GM21390 (cell line): ENCODE measurements at regions not wholly inside any gene's neighbourhood (a gene's known extent, or its start where the extent isn't known, plus 50 kb on each side); places are given as distances from the start of the nearest gene placed in this dataset.

ENCODE experiments used
- ATAC-seq: cut with Tn5 transposase; IDR thresholded peaks from one replicate; pipeline ENCODE4 v1.9.1; 2021; ENCODE audit not compliant: unreplicated experiment

GRCh38 chr22:49051491-49052022 lies 776.1 kb downstream of the BRD1 start:
- no peak for ATAC-seq

DNA sequence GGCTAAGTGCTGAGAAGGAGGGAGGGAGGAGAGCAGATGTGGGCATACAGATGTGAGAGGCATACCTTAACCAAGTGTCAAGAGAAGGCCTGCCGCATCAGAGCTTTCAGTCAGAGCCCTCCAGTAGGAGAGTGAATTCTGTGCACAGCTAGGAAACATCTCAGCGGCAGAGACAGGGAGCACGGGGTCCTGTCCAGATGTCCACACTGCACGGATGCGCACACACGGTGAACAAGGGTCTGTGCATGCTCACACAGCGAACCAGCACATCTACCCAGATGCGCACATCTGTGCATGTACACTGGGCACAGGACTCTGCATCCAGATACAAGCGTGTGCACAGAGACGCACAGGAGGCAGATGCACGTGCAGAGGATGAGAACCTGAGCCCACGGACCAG lies 778.0 kb downstream of the BRD1 start:
- ATAC-seq, result no peak

DNA sequence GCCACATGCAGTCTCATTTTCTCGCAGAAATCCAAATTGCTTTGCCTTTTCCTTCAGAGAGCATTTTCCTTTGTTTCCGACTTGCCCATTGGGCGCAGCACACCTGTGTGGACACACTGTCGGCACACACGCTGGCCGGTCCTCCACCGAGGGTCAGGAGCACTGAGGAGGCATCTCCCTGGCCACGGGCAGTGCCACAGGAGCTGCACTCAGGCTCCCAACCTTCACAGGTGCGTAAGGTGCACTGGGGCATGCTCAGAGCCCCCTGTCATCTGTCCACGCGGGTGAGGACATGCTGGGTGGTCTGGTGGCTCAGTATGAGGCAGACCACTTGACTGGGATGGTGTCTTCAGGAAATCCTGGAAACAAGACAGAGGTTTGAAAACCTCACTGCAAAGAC lies 779.1 kb downstream of the BRD1 start:
- no peak for ATAC-seq

- no peak for ATAC-seq
Observed at GRCh38 chr22:49047447-49047846, 780.2 kb downstream of the BRD1 start.

DNA sequence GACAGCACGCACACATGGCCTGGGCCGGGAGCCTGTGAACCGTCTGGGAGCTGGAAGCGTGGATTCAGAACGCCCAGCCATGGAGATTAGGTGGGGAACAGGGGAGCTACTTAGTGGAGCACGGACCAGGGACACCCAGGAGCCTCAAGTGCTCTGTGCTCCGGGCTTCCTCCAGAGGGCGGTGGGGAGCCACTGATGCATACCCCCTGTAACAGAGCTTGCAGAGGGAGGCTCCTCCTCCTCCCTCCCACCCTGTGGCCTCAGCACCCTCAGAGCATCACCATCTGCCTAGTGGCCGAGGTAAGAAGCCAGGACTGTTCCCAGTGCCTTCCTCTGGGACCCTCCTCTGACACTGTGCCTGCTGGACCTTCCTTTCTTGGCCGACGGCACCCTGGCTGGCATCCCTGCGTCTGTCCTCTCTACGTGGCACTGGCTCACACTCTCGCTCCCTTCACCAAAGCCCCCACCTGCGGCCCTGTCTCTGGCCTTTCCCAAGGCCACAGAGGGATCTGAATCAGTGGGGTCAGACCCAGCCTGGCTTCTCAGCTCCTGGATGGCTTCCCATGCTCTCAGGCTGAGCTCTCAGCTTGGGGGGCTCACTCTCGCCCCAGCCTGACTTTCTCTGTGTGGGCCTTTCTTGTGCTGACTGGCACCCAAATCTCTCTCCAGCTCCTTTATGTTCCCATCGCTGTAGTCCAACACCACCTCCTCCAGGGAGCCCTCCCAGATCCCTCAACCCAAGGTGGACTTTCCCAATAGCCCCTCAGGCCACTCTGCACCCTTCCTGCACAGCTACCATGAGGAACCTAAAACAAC lies 780.9 kb downstream of the BRD1 start:
- ATAC-seq, result no peak

DNA sequence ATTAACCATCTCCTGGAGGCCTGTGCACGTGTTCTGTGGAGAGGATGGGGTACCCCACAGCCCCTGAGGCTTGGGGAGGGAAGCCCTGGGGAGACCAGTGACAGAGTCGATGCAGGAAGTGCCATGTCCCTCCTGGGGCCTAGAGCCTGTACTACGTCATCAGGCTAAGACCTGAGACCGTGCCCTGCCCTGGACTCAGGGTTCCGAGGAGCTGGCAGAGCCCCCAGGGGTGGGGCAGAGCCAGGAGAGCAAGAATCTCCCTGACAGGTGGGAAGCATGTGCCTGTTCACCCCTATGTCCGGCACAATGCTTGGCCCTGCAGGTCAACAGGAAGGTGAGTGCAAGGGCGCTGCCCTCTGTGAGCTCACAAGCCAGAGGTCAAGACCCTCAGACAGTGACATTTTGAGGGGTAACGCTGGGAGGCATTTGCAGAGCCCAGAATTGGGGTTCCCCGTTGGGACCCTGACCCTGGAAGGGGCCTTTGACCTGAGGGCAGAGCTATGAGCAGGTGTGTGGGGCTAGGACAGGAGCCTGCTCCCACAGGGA lies 781.6 kb downstream of the BRD1 start:
- no peak for ATAC-seq

DNA sequence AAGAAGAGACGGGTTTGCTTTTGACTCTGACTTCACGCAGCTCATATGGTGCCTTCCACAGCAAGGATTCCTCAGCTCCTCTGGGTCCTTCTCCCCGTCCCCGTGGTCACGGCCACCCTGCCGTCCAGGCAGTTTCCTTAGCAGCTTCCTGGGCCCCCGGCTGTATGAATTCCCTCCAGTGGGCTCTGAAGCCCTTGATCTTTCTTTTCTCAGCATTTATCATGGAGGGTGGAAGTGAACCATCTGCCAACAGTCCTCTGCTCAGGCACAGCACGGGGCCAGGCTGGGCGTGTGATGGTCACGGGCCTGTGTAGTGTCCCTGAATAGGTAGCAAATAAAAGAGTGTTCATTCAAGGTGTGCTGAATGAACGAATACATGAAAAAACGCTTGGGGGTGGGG lies 782.4 kb downstream of the BRD1 start:
- no peak for ATAC-seq

GRCh38 chr22:49044776-49045175 lies 782.9 kb downstream of the BRD1 start:
- no peak for ATAC-seq

GRCh38 chr22:49044091-49044490 lies 783.6 kb downstream of the BRD1 start:
- no peak for ATAC-seq

GRCh38 chr22:49042877-49043859 lies 784.5 kb downstream of the BRD1 start:
- no peak for ATAC-seq

- ATAC-seq, result no peak
Observed at GRCh38 chr22:49042066-49042465, 785.6 kb downstream of the BRD1 start.

DNA sequence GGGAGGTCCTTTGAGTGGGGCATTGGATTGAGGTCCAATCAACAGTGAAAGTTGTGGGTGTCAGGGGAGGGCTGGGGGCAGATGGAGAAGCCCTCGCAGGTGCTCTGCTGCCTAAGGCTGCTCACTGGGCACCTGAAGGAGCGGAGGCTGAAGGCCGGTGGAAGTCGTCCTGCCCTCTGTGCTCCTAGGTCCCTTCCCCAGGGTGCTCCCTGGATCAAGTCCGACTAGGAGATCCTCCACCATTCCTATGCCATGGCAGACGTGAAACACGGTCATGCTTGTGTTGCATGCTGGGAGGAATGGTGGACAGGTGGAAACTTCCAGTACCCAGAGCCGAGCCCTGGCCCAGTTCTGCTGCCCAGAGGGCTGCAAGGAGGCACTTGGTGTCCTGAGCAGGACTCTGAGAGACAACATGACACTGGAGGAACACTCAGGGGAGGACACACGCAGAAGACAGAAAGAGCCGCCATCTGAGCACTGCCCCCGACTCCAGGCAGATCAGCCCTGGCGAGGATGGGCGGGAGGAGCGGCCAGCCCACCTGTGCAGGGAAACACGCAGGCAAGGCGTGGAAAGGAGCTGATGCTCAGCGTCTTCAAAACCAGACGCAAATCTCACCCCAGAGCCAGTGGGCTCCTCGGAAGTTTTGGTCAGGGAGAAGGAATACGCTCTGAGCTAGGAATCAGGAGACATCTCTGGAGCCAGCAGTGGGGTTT lies 786.8 kb downstream of the BRD1 start:
- no peak for ATAC-seq

- ATAC-seq, result no peak
Observed at GRCh38 chr22:49040111-49040510, 787.6 kb downstream of the BRD1 start.

- ATAC-seq, result no peak
Observed at GRCh38 chr22:49039625-49040024, 788.0 kb downstream of the BRD1 start.

- ATAC-seq, result no peak
Observed at GRCh38 chr22:49037701-49038245, 789.9 kb downstream of the BRD1 start.

DNA sequence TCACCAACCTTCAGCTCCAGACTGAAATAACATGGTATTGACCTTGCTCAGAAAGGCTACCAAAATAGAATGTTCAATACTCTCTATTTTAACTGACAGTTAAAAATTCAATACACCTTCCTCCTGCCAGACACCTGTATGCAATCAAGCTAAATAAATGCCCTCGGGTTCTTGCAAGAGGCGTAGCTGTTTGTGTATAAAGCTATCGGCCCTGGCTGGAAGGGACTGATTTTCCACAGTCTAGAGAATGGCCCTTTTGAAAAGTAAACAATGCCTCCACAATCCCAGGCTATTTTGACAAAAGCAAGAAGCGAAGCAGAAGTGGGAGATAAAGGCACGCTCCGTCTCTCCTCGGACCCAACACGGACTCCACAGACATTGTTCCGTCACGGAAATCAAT lies 791.2 kb downstream of the BRD1 start:
- no peak for ATAC-seq

DNA sequence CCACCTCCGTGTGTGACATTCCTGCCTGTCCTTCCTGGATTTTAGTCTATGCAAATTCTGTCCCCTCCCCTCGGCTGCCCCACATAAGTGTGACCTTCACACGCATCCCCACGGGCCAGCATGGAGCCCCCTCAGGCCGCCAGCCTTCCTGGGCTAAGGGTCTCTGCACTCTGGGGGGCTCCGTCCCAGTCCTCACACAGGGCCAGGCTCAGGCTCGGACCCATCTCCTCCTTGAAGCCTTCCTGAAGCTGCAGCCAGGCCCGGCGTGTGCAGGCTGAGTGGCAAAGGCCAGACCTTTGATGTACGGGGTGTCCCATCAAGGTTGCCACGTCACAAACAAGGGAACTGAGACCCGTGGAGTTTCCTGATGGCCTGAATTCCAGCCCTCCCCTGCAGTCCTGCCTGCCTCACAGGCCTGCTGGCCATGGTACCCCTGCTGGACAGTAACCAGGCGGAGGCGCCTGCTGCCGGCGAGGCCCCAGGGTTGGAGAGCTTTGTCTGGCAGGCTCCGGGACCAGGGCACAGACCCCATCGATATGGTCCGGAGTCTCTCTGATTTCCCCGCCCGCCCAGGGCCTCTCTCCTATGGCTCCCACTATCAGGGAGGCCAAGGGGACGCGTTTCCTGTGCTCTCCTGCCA lies 791.7 kb downstream of the BRD1 start:
- no peak for ATAC-seq

GRCh38 chr22:49034836-49035817 lies 792.5 kb downstream of the BRD1 start:
- ATAC-seq, result no peak

GRCh38 chr22:49033616-49034015 lies 794.1 kb downstream of the BRD1 start:
- no peak for ATAC-seq
